SJCRH30 (cell line): ENCODE measurements at regions not wholly inside any gene's neighbourhood (a gene's known extent, or its start where the extent isn't known, plus 50 kb on each side); places are given as distances from the start of the nearest gene placed in this dataset.
"Not testable (repeated sequence)": the region's sequence is repeated elsewhere in the genome, so short reads cannot be mapped to it uniquely, and the experiment has no call there.

Experiments used
- DNase-seq, 2 experiments: peaks; one replicate each; pipeline ENCODE4 v3.0.0-alpha.2; 2015 to 2020
- H3K27ac ChIP-seq: fragments of 250-450 bp; sonication (Bioruptor Pico); 2 replicates; pipeline ENCODE4 v1.5.1; 2020; ENCODE audit warnings: mild to moderate bottlenecking, moderate library complexity
- H3K27me3 ChIP-seq: fragments of 250-450 bp; sonication (Bioruptor Pico); 2 replicates; pipeline ENCODE4 v1.5.1; 2020; ENCODE audit warnings: mild to moderate bottlenecking, moderate library complexity
- H3K36me3 ChIP-seq: fragments of 250-450 bp; sonication (Bioruptor Pico); 2 replicates; pipeline ENCODE4 v1.5.1; 2020; ENCODE audit warnings: mild to moderate bottlenecking, moderate library complexity
- H3K4me1 ChIP-seq: fragments of 250-450 bp; sonication (Bioruptor Pico); 2 replicates; pipeline ENCODE4 v1.5.1; 2020; ENCODE audit warnings: mild to moderate bottlenecking, moderate library complexity
- H3K4me3 ChIP-seq: fragments of 250-450 bp; sonication (Bioruptor Pico); 2 replicates; pipeline ENCODE4 v1.5.1; 2020; ENCODE audit warnings: mild to moderate bottlenecking, moderate library complexity
- H3K9me3 ChIP-seq: fragments of 250-450 bp; sonication (Bioruptor Pico); replicated peaks from 2 replicates; pipeline ENCODE4 v1.5.1; 2020; ENCODE audit warnings: mild to moderate bottlenecking, moderate library complexity

DNA sequence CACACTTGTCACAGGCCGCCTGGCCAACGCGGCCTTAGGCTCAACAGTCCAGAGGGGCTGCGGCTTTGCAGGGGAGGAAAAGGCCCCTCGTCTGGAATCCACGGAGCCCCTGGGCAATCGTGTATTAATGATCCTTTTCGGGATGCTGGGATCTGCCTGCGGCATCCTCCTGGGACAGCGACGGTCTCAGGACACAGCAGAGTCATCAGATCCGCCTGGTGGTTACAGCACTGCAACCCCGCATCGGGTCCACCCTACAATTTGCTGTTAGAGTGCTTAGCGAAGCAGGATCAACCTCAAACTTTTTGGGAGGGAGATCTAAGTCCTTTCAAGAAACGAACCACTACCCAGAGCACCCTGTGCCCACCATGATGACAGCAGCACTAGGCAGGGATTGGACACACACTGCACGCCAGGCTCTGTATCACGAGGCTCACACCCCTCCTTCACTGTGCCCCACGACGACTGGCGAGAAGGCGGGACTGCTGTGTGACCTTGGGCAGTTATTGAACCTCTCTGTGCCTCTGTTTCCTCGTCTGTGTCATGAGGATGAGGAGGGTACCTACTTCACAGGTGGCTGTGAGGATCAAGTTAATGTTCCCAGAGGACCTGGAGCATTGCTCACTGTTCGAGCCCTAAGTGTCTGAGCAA lies 100.4 kb upstream of the COL5A1 start:
- Histone ChIP-seq H3K27ac (no peak overlapping the region), H3K9me3 (peaks cover 9% of the 10 kb centered on the region; the same call in 1 of the 2 replicates), H3K4me3 (no peak overlapping the region), H3K36me3 (no peaks in the 10 kb centered on the region), H3K27me3 (no peaks in the 10 kb centered on the region), H3K4me1 (peaks cover 35% of the 10 kb centered on the region)
- no peak for DNase-seq

DNA sequence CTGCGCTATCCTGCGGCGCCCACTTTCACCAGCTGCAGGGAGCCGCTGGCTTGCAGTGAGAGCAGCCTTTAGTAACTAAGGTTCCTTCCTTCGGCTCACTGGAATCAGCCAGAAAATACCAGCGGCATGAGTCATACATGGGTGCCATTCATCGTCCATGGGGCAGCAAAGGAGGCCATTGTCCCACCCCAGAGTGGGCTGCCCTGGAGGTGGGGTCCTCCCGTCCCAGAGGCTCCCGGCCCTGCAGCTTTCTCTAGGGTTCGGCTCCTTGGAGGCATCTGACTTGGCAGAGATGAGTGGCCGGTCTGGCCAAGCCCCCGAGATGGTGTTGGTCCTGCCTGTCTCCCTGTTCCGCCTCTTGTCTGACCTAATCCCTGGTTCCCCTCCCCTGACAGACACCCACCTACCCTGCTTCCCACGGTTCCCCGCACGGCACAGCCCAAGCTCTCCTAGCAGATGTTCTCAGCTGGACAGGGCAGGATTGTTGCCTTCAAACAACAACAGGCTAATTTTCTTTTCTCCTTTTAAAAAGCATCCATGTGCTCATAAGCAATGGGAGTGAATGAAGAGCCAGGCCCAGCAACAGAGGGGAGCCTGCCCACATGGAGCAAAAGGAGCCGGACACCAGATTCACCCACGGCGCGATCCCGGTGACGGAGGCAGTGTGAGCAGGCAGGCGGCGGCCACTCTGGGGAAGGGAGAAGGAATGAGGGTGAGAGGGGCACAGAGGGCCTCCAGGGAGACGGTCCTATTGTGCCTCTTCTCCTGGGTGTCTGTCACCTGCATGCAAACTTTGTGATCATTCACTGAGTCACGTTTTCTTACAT lies 97.0 kb upstream of the COL5A1 start:
- H3K36me3 ChIP-seq, result no peaks in the 10 kb centered on the region
- peaks cover 25% of the 10 kb centered on the region for H3K4me1 ChIP-seq
- H3K27me3 ChIP-seq, result no peaks in the 10 kb centered on the region
- DNase-seq, result peak; percentile 66 to 68
- H3K9me3 ChIP-seq, result peaks cover 9% of the 10 kb centered on the region; the same call in 1 of the 2 replicates
- no peak overlapping the region for H3K27ac ChIP-seq
- no peak overlapping the region for H3K4me3 ChIP-seq

DNA sequence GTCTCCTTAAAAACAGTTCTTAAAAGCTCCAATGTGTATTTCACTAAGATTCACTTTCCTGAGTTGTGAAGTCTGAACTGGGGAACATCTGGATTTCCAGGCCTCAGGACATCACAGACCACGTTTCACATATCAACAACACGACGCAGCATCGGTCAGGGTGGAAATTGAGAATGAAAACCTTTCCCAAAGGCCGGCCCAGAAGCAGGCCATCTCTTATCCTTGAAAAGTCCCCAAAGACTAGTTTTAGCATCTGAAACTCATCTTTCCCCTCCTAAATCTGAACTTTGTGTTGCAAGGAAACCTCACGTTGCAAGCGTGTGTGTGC lies 96.4 kb upstream of the COL5A1 start:
- H3K27ac ChIP-seq, result no peak overlapping the region
- no peak for DNase-seq
- H3K36me3 ChIP-seq, result no peaks in the 10 kb centered on the region
- peaks cover 9% of the 10 kb centered on the region; the same call in 1 of the 2 replicates for H3K9me3 ChIP-seq
- H3K4me1 ChIP-seq, result peaks cover 25% of the 10 kb centered on the region
- no peak overlapping the region for H3K4me3 ChIP-seq
- no peaks in the 10 kb centered on the region for H3K27me3 ChIP-seq

DNA sequence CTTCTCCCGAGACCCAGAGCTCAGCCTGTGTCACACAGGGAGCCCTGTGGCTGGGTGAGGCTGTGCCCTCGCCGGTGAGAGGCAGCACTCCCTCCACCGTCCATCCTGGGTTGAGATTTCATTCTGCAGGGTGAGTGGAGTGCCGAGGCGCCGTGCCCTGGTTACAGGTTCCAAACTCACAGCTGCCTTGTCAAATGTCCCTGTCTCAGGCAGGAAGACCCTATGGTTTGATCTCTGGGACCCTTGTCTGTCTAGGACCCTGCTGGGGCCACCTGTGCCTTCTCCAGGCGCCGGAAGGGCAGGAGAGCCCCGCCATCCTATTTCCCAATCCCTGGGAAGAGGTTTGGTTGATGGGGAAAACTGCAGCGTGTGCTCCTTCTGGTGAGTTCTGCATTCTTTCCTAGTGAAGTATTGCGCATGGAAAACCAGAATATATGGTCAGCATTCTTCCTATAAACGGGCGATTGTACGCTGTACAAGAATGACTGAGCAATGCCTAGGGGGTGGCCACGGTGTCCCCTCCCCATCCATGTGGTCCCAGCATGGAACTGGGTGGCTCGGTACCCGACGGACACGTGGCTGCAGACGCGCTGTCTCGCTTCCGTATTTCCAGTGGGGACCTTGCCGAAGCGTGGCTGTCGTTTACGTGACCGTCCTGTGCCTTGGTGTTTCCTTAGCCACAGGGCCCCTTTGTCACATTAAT lies 95.9 kb upstream of the COL5A1 start:
- Histone ChIP-seq H3K4me1 (peaks cover 25% of the 10 kb centered on the region), H3K9me3 (peaks cover 9% of the 10 kb centered on the region; the same call in 1 of the 2 replicates), H3K27me3 (no peaks in the 10 kb centered on the region), H3K4me3 (no peak overlapping the region), H3K27ac (no peak overlapping the region), H3K36me3 (no peaks in the 10 kb centered on the region)
- no peak for DNase-seq

DNA sequence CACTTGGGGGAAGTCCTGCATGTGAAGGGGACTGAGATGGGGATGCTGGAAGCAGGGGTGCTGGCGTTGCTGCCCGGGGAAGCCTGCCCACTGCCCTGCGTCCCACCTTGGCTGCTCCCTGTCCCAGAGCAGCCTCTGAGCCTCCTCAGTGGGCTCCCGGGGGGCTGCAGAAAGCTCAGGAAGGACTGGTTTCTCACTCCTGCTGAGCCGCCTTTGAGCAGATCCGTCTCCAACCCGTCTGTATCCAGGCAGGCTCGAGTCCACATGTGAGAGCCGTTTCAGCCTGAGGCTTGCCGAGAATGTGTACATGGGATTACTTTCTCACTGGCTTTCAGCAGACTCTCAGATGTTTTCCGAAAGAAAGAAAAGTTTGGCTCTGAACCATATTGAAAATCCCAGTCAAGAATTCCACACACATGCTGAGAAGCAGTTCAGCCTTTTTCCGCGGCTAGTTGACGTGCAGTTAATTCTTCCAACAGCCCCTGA lies 95.3 kb upstream of the COL5A1 start:
- no peak for DNase-seq
- peaks cover 6% of the 10 kb centered on the region; the same call in 1 of the 2 replicates for H3K9me3 ChIP-seq
- no peaks in the 10 kb centered on the region for H3K36me3 ChIP-seq
- no peak overlapping the region for H3K4me3 ChIP-seq
- no peaks in the 10 kb centered on the region for H3K27me3 ChIP-seq
- no peak overlapping the region for H3K27ac ChIP-seq
- H3K4me1 ChIP-seq, result peaks cover 28% of the 10 kb centered on the region

DNA sequence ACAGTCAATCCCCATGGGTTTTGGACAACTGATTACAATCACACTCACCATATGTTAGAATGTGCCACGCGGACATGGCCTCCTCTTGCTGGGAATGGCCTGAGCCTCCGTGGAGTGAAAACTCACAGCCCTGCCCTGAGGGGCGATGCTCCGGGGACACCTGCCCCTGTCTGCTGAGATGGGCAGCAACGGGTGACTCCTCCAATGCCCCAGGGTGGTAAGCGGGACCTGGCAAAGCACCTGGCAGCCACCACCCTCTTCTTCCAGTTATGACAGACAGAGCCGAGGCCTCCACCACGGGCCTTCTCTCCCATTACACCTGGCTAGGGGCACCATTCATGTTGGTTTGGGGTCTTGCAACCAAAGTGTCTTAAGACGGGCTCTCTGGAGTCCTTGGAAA lies 94.9 kb upstream of the COL5A1 start:
- no peaks in the 10 kb centered on the region for H3K36me3 ChIP-seq
- H3K9me3 ChIP-seq, result peaks cover 6% of the 10 kb centered on the region; the same call in 1 of the 2 replicates
- DNase-seq, result no peak
- H3K27ac ChIP-seq, result no peak overlapping the region
- peaks cover 33% of the 10 kb centered on the region for H3K4me1 ChIP-seq
- H3K4me3 ChIP-seq, result no peak overlapping the region
- H3K27me3 ChIP-seq, result no peaks in the 10 kb centered on the region

DNA sequence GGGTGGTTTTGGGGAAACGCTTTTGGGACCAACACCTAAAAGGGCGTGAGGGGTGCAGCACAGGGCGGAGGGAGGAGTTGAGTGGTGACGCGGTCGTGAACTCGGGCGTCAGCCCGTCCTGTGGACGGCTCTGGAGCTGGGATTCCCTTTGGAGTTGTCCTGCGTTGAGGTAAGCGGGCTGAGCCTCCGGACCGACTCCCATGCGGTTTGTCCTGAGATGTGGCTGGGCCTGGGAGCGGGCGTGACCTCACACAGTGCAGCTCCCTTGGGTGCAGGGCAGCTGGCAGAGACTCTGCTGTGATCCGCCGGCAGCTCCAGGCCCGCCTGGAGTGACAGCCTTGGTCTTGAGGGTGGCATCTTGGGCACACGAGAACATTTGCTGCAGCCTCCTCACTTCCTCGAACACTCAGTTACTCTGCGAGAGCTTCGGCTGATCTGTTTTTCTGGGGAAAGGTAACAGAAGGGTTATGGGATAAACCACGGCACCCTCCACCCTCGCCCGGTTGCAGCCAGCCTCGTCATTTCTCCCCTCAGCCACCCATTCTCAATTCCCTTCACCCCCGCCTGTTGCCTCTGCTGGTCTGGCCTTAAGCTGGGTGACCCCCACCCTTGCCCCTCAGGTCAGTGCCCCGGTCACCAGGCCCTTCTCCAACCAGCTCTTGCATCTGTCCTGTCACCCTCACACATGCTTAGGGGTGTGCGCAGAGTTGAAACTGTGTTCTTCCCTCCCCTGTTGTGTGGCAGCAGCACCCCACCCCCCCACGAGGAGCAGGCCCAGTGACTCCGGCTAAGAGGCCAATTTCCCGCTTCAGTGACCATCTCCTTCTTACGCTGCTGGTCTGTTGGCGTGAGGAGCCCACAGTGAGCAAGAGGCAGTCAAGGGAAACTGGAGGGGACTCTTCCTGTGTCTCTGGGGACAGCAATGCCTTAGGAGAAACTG lies 94.2 kb upstream of the COL5A1 start:
- DNase-seq, result no peak
- Histone ChIP-seq H3K27ac (no peak overlapping the region), H3K9me3 (peaks cover 2% of the 10 kb centered on the region; the same call in 1 of the 2 replicates), H3K4me1 (peaks cover 39% of the 10 kb centered on the region), H3K36me3 (no peaks in the 10 kb centered on the region), H3K27me3 (no peaks in the 10 kb centered on the region), H3K4me3 (no peak overlapping the region)

DNA sequence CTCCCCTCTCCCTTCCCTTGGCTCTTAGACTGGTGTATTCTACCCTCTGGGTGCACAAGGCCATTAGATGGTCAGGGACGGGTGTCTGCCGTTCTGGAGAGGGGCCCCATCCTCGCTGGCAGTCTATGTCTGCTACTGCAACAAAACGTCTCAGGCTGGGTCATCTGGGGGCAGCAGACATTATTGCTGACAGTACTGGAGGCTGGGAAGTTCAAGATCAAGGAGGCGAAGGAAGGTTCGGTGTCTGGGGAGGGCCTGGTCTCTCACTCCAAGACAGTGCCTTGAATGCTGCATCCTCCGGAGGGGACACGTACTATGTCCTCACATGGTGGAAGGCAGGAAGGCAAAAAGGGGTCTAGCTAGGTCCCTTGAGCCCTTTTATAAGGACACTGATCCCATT lies 93.4 kb upstream of the COL5A1 start:
- no peak for DNase-seq
- Histone ChIP-seq H3K27me3 (no peaks in the 10 kb centered on the region), H3K4me1 (peaks cover 47% of the 10 kb centered on the region), H3K9me3 (no peaks in the 10 kb centered on the region), H3K27ac (no peak overlapping the region), H3K4me3 (no peak overlapping the region), H3K36me3 (no peaks in the 10 kb centered on the region)

DNA sequence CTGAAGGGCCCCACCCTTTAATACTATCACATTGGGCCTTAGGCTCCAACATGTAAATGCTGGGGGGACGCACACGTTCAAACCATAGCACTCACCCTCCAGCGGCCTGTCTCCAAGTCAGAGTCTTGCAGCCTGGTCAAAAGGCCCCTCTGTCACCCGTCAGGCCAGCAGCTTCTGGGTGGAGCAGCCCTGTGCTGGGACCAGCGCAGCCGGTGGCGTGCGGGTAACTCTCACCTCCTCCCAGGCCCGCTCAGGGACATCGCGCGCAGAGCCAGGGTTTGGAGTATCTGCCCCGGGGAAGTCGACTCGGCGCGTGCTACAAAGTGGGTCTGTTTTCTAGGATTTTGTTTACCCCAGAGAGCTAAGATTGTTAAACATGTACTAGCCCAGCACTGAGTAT lies 93.0 kb upstream of the COL5A1 start:
- DNase-seq, result no peak
- Histone ChIP-seq H3K36me3 (no peaks in the 10 kb centered on the region), H3K9me3 (no peaks in the 10 kb centered on the region), H3K4me1 (peaks cover 51% of the 10 kb centered on the region), H3K4me3 (no peak overlapping the region), H3K27ac (no peak overlapping the region), H3K27me3 (no peaks in the 10 kb centered on the region)

DNA sequence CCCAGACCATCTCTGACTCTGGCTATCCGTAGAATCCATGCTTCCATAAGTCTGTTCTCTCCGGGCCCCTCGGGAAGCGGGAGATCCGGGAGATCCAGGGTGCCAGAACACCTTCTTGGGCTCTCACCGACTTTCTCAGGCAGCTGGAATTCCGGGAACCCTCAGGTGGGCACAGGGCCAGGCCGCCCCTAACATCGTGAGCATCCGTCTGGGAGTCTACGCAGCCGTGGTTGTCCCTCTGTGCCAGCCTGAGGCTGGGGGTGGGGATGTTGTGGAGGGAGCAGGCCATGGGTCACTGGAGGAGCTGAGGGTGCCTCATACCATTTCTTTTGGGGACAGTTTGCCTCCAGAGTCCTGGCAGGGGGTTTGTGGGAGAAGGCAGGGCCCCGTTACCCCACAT lies 92.3 kb upstream of the COL5A1 start:
- Histone ChIP-seq H3K9me3 (no peaks in the 10 kb centered on the region), H3K36me3 (no peaks in the 10 kb centered on the region), H3K4me1 (peaks cover 48% of the 10 kb centered on the region), H3K27ac (no peak overlapping the region), H3K4me3 (no peak overlapping the region), H3K27me3 (no peaks in the 10 kb centered on the region)
- no peak for DNase-seq

DNA sequence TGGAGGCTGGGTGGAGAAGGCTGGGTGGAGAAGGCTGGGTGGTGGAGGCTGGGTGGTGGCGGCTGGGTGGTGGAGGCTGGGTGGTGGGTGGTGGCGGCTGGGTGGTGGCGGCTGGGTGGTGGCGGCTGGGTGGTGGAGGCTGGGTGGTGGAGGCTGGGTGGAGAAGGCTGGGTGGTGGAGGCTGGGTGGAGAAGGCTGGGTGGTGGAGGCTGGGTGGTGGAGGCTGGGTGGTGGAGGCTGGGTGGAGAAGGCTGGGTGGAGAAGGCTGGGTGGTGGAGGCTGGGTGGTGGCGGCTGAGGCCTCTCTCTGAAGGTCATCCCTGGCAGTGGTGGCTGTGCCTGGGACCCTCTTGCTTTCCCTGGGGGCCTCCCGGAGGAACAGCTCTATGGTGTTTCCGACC lies 91.5 kb upstream of the COL5A1 start:
- H3K27ac ChIP-seq, DNase-seq, H3K4me3 ChIP-seq, H3K9me3 ChIP-seq, H3K27me3 ChIP-seq, H3K36me3 ChIP-seq: not testable (repeated sequence)
- peaks cover 47% of the 10 kb centered on the region for H3K4me1 ChIP-seq

DNA sequence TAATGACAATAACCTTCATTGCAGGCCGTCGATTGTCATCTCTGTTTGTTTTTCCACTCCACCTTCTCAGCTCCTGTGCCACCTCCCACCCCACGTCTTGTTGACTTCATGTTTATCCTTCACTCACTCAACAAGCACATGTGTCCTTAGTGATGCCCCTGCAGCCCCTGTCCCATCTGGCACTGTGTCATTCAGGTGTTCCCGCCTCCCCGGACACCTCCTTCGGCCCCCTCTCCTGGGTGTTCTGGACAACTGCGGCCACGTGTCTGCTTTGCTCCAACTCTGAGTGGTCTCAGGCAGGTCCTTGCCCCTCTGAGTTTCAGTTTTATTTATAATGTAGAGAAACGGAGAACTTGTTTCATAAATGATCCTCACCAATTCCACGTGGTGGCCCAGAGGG lies 91.0 kb upstream of the COL5A1 start:
- Histone ChIP-seq H3K9me3 (no peaks in the 10 kb centered on the region), H3K36me3 (no peaks in the 10 kb centered on the region), H3K4me3 (no peak overlapping the region), H3K27me3 (no peaks in the 10 kb centered on the region), H3K27ac (no peak overlapping the region), H3K4me1 (peaks cover 49% of the 10 kb centered on the region)
- DNase-seq, result no peak

DNA sequence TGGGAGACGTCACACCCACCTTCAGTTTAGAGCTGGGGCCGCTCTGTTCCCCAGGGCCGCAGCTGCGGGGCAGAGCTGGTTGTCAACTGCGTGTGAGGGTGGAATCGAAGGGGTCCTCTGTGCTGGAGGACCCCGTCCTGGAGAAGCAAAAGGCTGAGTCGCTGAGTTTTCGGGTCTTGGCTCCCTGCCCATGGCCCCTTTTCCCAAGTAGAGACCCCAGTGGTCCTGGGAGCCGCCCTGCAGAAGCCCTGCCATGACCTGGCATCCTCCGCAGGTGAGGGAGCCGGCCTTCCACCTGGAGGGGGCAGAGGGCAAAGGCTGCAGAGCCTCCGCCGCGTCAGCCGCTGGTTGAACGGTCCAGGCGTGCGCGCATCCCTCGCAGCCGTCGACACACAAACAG lies 90.4 kb upstream of the COL5A1 start:
- Histone ChIP-seq H3K27ac (peak overlapping the region; percentile 63), H3K4me1 (peaks cover 46% of the 10 kb centered on the region), H3K36me3 (no peaks in the 10 kb centered on the region), H3K27me3 (no peaks in the 10 kb centered on the region), H3K4me3 (no peak overlapping the region), H3K9me3 (no peaks in the 10 kb centered on the region)
- DNase-seq, result no peak

DNA sequence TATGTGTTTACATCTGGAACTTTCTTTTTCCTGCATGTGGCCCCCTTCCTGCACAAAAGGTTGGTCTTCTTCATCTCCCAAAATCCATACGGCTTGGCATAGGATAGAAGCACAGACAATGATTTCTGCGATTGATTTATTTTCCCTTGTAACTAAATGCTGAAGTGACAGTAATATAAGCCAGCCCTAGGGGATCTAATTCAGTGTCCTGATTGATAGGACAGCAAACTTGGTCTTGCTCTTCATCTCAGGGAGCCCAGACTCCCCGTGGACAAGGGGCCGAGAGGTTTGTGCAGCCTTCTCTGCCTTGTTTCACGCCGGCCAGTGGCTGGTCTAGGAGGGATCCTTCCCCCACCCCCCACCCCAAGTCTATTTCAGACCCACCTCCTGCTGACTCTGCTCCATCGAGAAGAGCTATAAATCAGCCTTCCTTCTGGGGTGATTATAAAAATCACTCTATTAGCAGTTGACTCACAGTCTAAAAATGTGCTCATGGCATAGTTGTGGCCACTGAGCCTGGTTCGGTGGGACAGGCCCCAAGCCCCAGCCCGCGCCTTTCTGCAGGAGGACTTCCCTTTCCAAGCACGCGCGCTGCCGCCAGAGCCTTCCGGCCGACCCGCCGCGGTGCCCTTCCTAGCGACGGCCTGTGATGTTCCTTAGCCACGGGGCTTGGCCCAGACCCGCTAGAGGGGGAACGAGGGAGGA lies 89.8 kb upstream of the COL5A1 start:
- Histone ChIP-seq H3K36me3 (no peaks in the 10 kb centered on the region), H3K9me3 (no peaks in the 10 kb centered on the region), H3K4me1 (peaks cover 40% of the 10 kb centered on the region), H3K27me3 (no peaks in the 10 kb centered on the region), H3K27ac (peak overlapping the region; percentile 63), H3K4me3 (0 out of 2 replicates have a peak overlapping the region, but pooled peaks have one; percentile 13)
- peak; percentile 75 to 86 for DNase-seq
